ENCODE measurements at regions not wholly inside any gene's neighbourhood (a gene's known extent, or its start where the extent isn't known, plus 50 kb on each side); places are given as distances from the start of the nearest gene placed in this dataset.

GRCh38 chr4:123844374-123844773 lies 447.8 kb downstream of the SPRY1 start:
- TF ChIP-seq, protein P1, sequence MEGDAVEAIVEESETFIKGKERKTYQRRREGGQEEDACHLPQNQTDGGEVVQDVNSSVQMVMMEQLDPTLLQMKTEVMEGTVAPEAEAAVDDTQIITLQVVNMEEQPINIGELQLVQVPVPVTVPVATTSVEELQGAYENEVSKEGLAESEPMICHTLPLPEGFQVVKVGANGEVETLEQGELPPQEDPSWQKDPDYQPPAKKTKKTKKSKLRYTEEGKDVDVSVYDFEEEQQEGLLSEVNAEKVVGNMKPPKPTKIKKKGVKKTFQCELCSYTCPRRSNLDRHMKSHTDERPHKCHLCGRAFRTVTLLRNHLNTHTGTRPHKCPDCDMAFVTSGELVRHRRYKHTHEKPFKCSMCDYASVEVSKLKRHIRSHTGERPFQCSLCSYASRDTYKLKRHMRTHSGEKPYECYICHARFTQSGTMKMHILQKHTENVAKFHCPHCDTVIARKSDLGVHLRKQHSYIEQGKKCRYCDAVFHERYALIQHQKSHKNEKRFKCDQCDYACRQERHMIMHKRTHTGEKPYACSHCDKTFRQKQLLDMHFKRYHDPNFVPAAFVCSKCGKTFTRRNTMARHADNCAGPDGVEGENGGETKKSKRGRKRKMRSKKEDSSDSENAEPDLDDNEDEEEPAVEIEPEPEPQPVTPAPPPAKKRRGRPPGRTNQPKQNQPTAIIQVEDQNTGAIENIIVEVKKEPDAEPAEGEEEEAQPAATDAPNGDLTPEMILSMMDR (IDR thresholded peaks at IDR 0.05; ENCODE audit: low read length) = no peak
- TF ChIP-seq EZH2 (IDR thresholded peaks at IDR 0.05; ENCODE audit: borderline replicate concordance, low read length) = no peak
